Neural cell (in vitro differentiated cells): ENCODE measurements at regions not wholly inside any gene's neighbourhood (a gene's known extent, or its start where the extent isn't known, plus 50 kb on each side); places are given as distances from the start of the nearest gene placed in this dataset.

Experiments
- H2AFZ ChIP-seq: fragments of 200-600, 300-800 bp; sonication (generic), shearing (Covaris generic); 2 replicates; pipeline ENCODE4 v1.6.0; 2014; ENCODE audit warnings: low read depth, mild to moderate bottlenecking, antibody characterized with exemption, low read length, moderate library complexity
- H3F3A ChIP-seq: fragments of 200-600 bp; shearing (Covaris generic); 2 replicates; pipeline ENCODE4 v1.6.1; 2016; ENCODE audit warnings: mild to moderate bottlenecking, moderate library complexity, mixed read lengths, antibody characterized with exemption, low read length; ENCODE audit not compliant: insufficient read depth, poor library complexity, severe bottlenecking
- H3K27ac ChIP-seq: fragments of 200-600, 300-800 bp; sonication (generic), shearing (Covaris generic); 2 replicates; pipeline ENCODE4 v1.5.1; 2014; ENCODE audit warnings: mild to moderate bottlenecking, low read length, moderate library complexity
- H3K27me3 ChIP-seq: fragments of 300-800, 200-600 bp; sonication (generic), shearing (Covaris generic); 2 replicates; pipeline ENCODE4 v1.6.0; 2014; ENCODE audit warnings: mild to moderate bottlenecking, low read depth, low read length, moderate library complexity; ENCODE audit not compliant: insufficient read depth
- H3K36me3 ChIP-seq: fragments of 300-800, 200-600 bp; sonication (generic), shearing (Covaris generic); 2 replicates; pipeline ENCODE4 v1.5.1; 2014; ENCODE audit warnings: mild to moderate bottlenecking, antibody characterized with exemption, low read length, moderate library complexity; ENCODE audit not compliant: insufficient read depth
- H3K4me2 ChIP-seq: fragments of 300-800, 200-600 bp; sonication (generic), shearing (Covaris generic); 2 replicates; pipeline ENCODE4 v1.6.0; 2014; ENCODE audit warnings: mild to moderate bottlenecking, low read length
- H3K4me3 ChIP-seq: fragments of 300-800, 200-600 bp; sonication (generic), shearing (Covaris generic); 2 replicates; pipeline ENCODE4 v1.5.1; 2014; ENCODE audit warnings: mild to moderate bottlenecking, low read length, moderate library complexity
- H3K79me2 ChIP-seq: fragments of 200-600 bp; shearing (Covaris generic); replicated peaks from 2 replicates; pipeline ENCODE4 v1.6.0; 2014; ENCODE audit warnings: mild to moderate bottlenecking, low read length, moderate library complexity; ENCODE audit not compliant: insufficient read depth
- H3K9ac ChIP-seq: fragments of 300-800, 200-600 bp; sonication (generic), shearing (Covaris generic); 2 replicates; pipeline ENCODE4 v1.6.1; 2016; ENCODE audit warnings: mild to moderate bottlenecking, low read length, mixed read lengths
- H3K9me2 ChIP-seq: fragments of 200-600 bp; shearing (Covaris generic); 2 replicates; pipeline ENCODE4 v1.6.1; 2016; ENCODE audit warnings: mild to moderate bottlenecking, low read length, mixed read lengths; ENCODE audit not compliant: insufficient read depth
- H3K9me3 ChIP-seq: fragments of 200-600, 300-800 bp; sonication (generic), shearing (Covaris generic); 2 replicates; pipeline ENCODE4 v1.6.1; 2016; ENCODE audit warnings: mild to moderate bottlenecking, mixed run types, low read length, moderate library complexity, mixed read lengths
- H4K20me1 ChIP-seq: fragments of 200-600 bp; shearing (Covaris generic); 2 replicates; pipeline ENCODE4 v1.6.1; 2016; ENCODE audit warnings: mild to moderate bottlenecking, mixed run types; ENCODE audit not compliant: insufficient read depth
- CTCF ChIP-seq: fragments of 450-650 bp; IDR thresholded peaks from 2 replicates; pipeline ENCODE4 v1.5.1; 2014; ENCODE audit warnings: antibody characterized with exemption, mild to moderate bottlenecking, moderate library complexity; ENCODE audit not compliant: poor library complexity, severe bottlenecking
- EP300 ChIP-seq: fragments of 450-650 bp; conservative IDR thresholded peaks from 2 replicates; pipeline ENCODE4 v1.6.1; 2014; ENCODE audit warnings: antibody characterized with exemption, mild to moderate bottlenecking, moderate library complexity; ENCODE audit not compliant: poor library complexity, severe bottlenecking
- EZH2 ChIP-seq: fragments of 200-600, 300-800 bp; shearing (Covaris generic), sonication (generic); IDR thresholded peaks from 2 replicates; pipeline ENCODE4 v1.6.1; 2014; ENCODE audit warnings: antibody characterized with exemption, low read length, borderline replicate concordance, mild to moderate bottlenecking; ENCODE audit not compliant: insufficient read depth, poor library complexity, severe bottlenecking
- MXI1 ChIP-seq: fragments of 450-650 bp; conservative IDR thresholded peaks from 2 replicates; pipeline ENCODE4 v1.6.1; 2014; ENCODE audit warnings: antibody characterized with exemption, mild to moderate bottlenecking; ENCODE audit not compliant: poor library complexity, severe bottlenecking
- POLR2AphosphoS5 ChIP-seq: IDR thresholded peaks from 2 replicates; pipeline ENCODE4 v1.6.1; 2012
- RAD21 ChIP-seq: fragments of 450-650 bp; conservative IDR thresholded peaks from 2 replicates; pipeline ENCODE4 v1.6.1; 2014; ENCODE audit warnings: antibody characterized with exemption, mild to moderate bottlenecking, moderate library complexity
- REST ChIP-seq: IDR thresholded peaks from 2 replicates; pipeline ENCODE4 v1.6.1; 2012; ENCODE audit warnings: borderline replicate concordance
- SMC3 ChIP-seq: fragments of 450-650 bp; conservative IDR thresholded peaks from 2 replicates; pipeline ENCODE4 v1.6.1; 2014; ENCODE audit warnings: antibody characterized with exemption, mild to moderate bottlenecking, moderate library complexity; ENCODE audit not compliant: poor library complexity
- TAF1 ChIP-seq: IDR thresholded peaks from 2 replicates; pipeline ENCODE4 v1.6.1; 2012; ENCODE audit warnings: low read depth

- Histone ChIP-seq H3K79me2 (no peaks in the 10 kb centered on the region), H4K20me1 (no peaks in the 10 kb centered on the region), H3K36me3 (no peaks in the 10 kb centered on the region), H3K9me2 (no peaks in the 10 kb centered on the region), H3F3A (no peaks in the 10 kb centered on the region), H3K27me3 (no peaks in the 10 kb centered on the region), H3K9ac (no peak overlapping the region), H3K27ac (no peak overlapping the region), H3K4me2 (no peak overlapping the region), H3K4me3 (no peak overlapping the region), H2AFZ (no peak overlapping the region), H3K9me3 (no peaks in the 10 kb centered on the region)
- TF ChIP-seq EZH2 (no peak), MXI1 (no peak), CTCF (no peak), REST (no peak), POLR2AphosphoS5 (no peak), RAD21 (no peak), EP300 (no peak), SMC3 (no peak), TAF1 (no peak)
Measured at GRCh38 chr5:30839956-30840355, 353.5 kb upstream of the CDH6 start.

GRCh38 chr5:30838936-30839496 lies 354.5 kb upstream of the CDH6 start:
- Histone ChIP-seq H3K27me3 (no peaks in the 10 kb centered on the region), H4K20me1 (no peaks in the 10 kb centered on the region), H3K9ac (no peak overlapping the region), H3K9me2 (no peaks in the 10 kb centered on the region), H3K27ac (no peak overlapping the region), H3K79me2 (no peaks in the 10 kb centered on the region), H2AFZ (no peak overlapping the region), H3K4me2 (no peak overlapping the region), H3K36me3 (no peaks in the 10 kb centered on the region), H3K9me3 (no peaks in the 10 kb centered on the region), H3K4me3 (no peak overlapping the region), H3F3A (no peaks in the 10 kb centered on the region)
- no peak for TF ChIP-seq CTCF
- no peak for TF ChIP-seq REST
- TF ChIP-seq RAD21: no peak
- TF ChIP-seq EP300: no peak
- no peak for TF ChIP-seq SMC3
- no peak for TF ChIP-seq POLR2AphosphoS5
- no peak for TF ChIP-seq TAF1
- TF ChIP-seq MXI1: no peak
- no peak for TF ChIP-seq EZH2
